Vagina (tissue), 2 donors: ENCODE measurements at regions not wholly inside any gene's neighbourhood (a gene's known extent, or its start where the extent isn't known, plus 50 kb on each side); places are given as distances from the start of the nearest gene placed in this dataset.

Source experiments
- DNase-seq, 2 donors: peaks; one replicate each; pipeline ENCODE4 v3.0.0-alpha.2; 2017; ENCODE audit errors: extremely low spot score in 2 of 2
- H3K27ac ChIP-seq: fragments of 200-600 bp; sonication (generic); one replicate; pipeline ENCODE4 v1.5.1; 2019
- H3K27me3 ChIP-seq: fragments of 200-600 bp; sonication (generic); one replicate; pipeline ENCODE4 v1.5.1; 2019
- H3K36me3 ChIP-seq, 2 donors: fragments of 200-600 bp; sonication (generic); one replicate each; pipeline ENCODE4 v1.5.1; 2017 to 2019
- H3K4me1 ChIP-seq: fragments of 200-600 bp; sonication (generic); one replicate; pipeline ENCODE4 v1.5.1; 2019
- H3K4me3 ChIP-seq, 2 donors: fragments of 200-600 bp; sonication (generic); 1 replicate in 1 of 2; 2 replicates in 1 of 2; pipeline ENCODE4 v1.5.1; 2016 to 2019
- H3K9me3 ChIP-seq: fragments of 200-600 bp; sonication (generic); one replicate; pipeline ENCODE4 v1.5.1; 2019
- POLR2A ChIP-seq, 2 donors: fragments of 450-650 bp; IDR thresholded peaks; one replicate each; pipeline ENCODE4 v1.6.1; 2017; ENCODE audit warnings: antibody characterized with exemption in 2 of 2, mild to moderate bottlenecking in 2 of 2, moderate library complexity in 2 of 2
- POLR2AphosphoS5 ChIP-seq, 2 donors: sonication (generic); formaldehyde crosslinking; IDR thresholded peaks; one replicate each; pipeline ENCODE4 v1.9.0; 2017; ENCODE audit warnings: antibody characterized with exemption in 2 of 2, mild to moderate bottlenecking in 2 of 2, low read depth in 1 of 2; ENCODE audit not compliant: insufficient read depth in 1 of 2
- intact Hi-C: fragments of 100-400 bp; cut with DNase I; formaldehyde crosslinking; loops from one replicate; pipeline ENCODE4 v1.15.1; 2023
- TF ChIP-seq, protein P1 (sequence below), 3 experiments: fragments of 450-650 bp in 2 of 3; fragments of 200-600 bp in 1 of 3; sonication (generic) in 1 of 3; IDR thresholded peaks; one replicate each; pipeline ENCODE4 v1.5.1; 2017 to 2019; ENCODE audit warnings: antibody characterized with exemption in 3 of 3, mild to moderate bottlenecking in 2 of 3, moderate library complexity in 2 of 3

DNA sequence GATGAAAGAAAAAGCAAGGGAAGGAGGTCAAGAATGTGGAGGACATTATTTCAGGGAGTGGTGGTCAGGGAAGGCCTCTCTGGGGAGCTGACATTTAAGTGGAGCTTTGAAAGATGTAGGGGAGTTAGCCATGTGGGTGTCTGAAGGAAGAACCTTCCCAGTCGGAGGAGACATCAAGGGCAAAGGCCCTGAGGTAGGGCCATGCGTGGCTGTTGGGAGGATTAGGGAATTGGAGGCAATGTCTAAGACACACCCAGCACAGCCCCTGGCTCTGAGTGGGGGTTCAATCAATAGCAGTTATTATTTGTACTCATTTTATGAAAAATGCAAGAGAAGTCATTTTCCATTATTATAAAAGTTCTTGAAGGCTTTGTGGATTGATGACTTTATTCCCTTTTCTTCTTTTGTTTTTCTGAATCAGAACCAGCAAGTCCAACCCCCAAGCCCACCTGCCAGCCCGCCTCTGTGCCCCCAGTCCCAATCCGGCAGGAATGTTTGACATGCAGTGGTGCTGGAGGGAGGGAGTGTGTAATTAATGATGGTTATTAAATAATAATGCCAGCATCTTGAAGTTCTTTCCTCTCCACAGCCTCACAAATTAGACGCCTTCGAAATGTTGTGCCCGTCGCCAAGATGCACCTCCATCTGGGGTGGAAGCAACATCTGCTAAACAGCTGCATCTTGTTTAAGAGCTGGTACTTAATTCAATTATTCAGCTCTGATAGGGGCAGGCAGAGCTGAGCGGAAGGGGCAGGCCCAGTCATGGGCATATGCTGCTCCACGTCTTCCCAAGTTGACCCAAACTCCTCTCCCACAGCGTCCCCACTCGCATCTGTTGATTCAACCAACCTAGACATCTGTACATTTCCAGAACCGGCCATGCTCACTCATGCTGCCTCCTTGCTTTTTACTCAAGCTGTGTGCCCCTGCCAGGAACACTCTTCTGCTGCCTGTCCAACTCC is 81.3 kb upstream of the SIRPA start:
- peak; percentile 34 to 71 for DNase-seq
- TF ChIP-seq, protein P1, sequence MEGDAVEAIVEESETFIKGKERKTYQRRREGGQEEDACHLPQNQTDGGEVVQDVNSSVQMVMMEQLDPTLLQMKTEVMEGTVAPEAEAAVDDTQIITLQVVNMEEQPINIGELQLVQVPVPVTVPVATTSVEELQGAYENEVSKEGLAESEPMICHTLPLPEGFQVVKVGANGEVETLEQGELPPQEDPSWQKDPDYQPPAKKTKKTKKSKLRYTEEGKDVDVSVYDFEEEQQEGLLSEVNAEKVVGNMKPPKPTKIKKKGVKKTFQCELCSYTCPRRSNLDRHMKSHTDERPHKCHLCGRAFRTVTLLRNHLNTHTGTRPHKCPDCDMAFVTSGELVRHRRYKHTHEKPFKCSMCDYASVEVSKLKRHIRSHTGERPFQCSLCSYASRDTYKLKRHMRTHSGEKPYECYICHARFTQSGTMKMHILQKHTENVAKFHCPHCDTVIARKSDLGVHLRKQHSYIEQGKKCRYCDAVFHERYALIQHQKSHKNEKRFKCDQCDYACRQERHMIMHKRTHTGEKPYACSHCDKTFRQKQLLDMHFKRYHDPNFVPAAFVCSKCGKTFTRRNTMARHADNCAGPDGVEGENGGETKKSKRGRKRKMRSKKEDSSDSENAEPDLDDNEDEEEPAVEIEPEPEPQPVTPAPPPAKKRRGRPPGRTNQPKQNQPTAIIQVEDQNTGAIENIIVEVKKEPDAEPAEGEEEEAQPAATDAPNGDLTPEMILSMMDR (IDR thresholded peaks at IDR 0.05), result no peak
- no peak for TF ChIP-seq POLR2A (IDR thresholded peaks at IDR 0.05)
- no peak for TF ChIP-seq POLR2AphosphoS5 (IDR thresholded peaks at IDR 0.05; ENCODE audit: insufficient read depth in 1 of 2, low read depth in 1 of 2)
- no peak overlapping the region for H3K27ac ChIP-seq

DNA sequence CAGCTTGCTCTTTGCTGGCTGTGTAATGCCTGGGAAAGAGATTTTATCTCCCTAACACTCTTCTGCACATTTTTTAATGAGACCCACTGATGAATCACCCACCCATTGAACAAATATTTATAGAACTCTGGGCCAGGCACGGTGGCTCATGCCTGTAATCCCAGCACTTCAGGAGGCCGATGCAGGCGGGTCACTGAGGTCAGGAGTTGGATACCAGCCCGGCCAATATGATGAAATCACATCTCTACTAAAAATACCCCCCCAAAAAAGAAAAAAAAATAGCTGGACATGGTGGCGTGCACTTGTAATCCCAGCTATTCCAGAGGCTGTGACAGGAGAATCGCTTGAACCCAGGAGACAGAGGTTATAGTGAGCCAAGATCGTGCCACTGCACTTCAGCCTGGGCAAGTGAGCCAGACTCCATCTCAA is 82.1 kb upstream of the SIRPA start:
- intact Hi-C loops, result no loop called here
- Histone ChIP-seq H3K27ac (no peak overlapping the region), H3K4me3 (no peak overlapping the region), H3K9me3 (no peaks in the 10 kb centered on the region), H3K27me3 (no peaks in the 10 kb centered on the region), H3K36me3 (no peaks in the 10 kb centered on the region), H3K4me1 (peaks cover 65% of the 10 kb centered on the region)
- peak; percentile 25 to 79 for DNase-seq
- TF ChIP-seq POLR2A (IDR thresholded peaks at IDR 0.05), result no peak
- TF ChIP-seq POLR2AphosphoS5 (IDR thresholded peaks at IDR 0.05; ENCODE audit: insufficient read depth in 1 of 2, low read depth in 1 of 2), result peak in 1 of 2 donors; percentile 33

More for the DNA sequence above, 81.3 kb upstream of the SIRPA start:
- H3K4me3 ChIP-seq, result no peak overlapping the region
- intact Hi-C loops, result no loop called here
- H3K9me3 ChIP-seq, result no peaks in the 10 kb centered on the region
- peaks cover 65% of the 10 kb centered on the region for H3K4me1 ChIP-seq
- H3K27me3 ChIP-seq, result no peaks in the 10 kb centered on the region
- H3K36me3 ChIP-seq, result no peaks in the 10 kb centered on the region

DNA sequence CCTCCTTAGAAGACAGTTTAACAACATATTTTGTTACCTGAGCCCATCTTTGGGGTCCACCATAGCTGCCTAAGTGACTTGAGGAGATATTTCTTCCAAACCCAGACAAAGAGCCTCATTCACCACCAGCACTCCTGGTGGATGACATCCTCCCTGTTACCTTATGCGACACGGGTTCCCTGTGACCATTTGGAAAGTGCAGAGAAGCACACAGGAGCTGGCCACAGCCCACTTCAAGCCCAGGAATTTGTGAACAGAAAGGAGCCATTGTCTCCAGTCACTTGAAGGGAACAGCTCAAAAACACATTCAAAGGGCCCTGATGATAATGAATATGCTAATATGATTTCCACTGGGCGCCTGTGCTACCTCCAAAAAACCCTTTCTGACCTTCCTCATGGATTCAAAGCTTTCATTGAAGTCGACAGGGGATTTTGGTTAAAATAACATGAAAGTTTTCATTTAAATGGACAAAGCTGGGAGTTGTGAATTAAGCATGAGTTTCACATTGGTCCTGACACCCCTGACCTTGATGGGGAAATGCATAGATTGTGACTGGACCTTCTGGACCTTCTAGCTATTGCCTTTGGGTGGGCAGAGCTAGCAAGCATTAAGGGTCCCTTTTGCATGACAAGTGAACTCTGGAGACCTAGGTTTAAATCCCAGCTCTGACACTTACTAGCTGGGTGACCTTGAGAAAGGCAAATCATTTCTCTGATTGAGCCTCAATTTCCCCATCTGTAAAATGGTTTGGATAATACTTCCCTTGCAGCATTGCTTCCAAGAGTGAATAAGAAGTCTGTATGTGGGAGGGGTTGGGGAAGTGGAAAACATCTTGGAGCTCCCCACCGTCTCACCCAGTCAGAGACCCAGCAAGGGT is 83.3 kb upstream of the SIRPA start:
- intact Hi-C loops, result no loop called here
- H3K27ac ChIP-seq, result peak overlapping the region; percentile 15
- H3K27me3 ChIP-seq, result no peaks in the 10 kb centered on the region
- no peaks in the 10 kb centered on the region for H3K9me3 ChIP-seq
- peaks cover 55% of the 10 kb centered on the region for H3K4me1 ChIP-seq
- TF ChIP-seq, protein P1 (IDR thresholded peaks at IDR 0.05), result no peak
- TF ChIP-seq POLR2AphosphoS5 (IDR thresholded peaks at IDR 0.05; ENCODE audit: insufficient read depth in 1 of 2, low read depth in 1 of 2) (no peak), POLR2A (IDR thresholded peaks at IDR 0.05) (no peak)
- DNase-seq, result peak; percentile 58 to 64
- H3K4me3 ChIP-seq, result no peak overlapping the region
- H3K36me3 ChIP-seq, result no peaks in the 10 kb centered on the region

DNA sequence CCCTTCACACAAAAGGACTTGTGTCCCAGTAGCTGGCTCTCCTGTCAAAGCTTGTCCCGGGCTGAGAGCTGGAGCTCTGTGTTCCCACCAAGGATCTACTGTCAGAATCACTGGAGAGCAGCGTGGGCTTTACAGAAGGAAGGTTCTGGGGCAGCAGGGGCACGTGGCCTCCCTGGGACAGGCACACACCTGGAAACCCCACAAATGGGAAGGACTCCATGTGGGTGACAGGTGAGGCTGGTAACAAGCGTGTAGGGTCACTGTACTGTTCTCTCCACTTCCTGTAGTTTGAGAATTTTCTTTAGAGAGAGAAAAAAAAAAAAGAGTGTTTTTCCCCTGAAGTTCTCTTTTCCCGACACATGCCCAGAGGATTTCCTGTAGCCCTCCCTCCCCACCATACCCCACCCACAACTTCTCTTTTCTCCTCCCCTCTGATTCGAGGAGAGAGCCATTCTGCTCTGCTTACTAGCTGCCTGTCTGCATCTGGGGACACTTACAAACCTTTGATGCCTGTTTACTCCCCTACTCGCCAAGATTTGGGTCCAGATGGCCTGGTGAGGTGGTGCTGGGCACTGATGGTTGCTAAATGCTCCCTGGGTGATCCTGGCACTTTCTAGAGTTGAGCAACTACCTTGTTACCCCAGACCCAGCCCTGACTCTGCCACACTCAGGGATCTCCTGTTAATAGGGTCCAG is 84.1 kb upstream of the SIRPA start:
- Histone ChIP-seq H3K27me3 (no peaks in the 10 kb centered on the region), H3K4me3 (no peak overlapping the region), H3K4me1 (peaks cover 48% of the 10 kb centered on the region), H3K9me3 (no peaks in the 10 kb centered on the region), H3K27ac (peak overlapping the region; percentile 68), H3K36me3 (no peaks in the 10 kb centered on the region)
- no peak for TF ChIP-seq POLR2A (IDR thresholded peaks at IDR 0.05)
- TF ChIP-seq, protein P1 (IDR thresholded peaks at IDR 0.05), result no peak
- TF ChIP-seq POLR2AphosphoS5 (IDR thresholded peaks at IDR 0.05; ENCODE audit: insufficient read depth in 1 of 2, low read depth in 1 of 2), result no peak
- peak; percentile 83 to 88 for DNase-seq
- intact Hi-C loops, result no loop called here

DNA sequence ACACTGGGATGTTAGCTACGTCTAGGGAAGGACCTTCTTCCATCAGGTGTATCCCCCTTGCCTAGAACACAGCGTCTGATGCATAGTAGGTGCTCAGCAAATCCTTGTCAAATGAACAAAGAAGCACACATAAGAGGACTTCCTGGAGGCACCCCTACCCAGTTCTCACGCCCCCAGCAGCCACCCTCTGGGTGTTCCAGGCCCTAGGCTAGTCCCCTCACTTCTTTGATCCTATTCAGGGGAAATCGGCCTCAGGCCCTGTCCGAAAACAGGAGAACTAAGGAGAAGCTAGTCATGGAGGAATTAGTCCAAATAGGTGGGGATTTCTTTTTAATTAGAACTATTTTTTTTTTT is 84.7 kb upstream of the SIRPA start:
- Histone ChIP-seq H3K27me3 (no peaks in the 10 kb centered on the region), H3K4me1 (peaks cover 45% of the 10 kb centered on the region), H3K36me3 (no peaks in the 10 kb centered on the region), H3K9me3 (no peaks in the 10 kb centered on the region), H3K27ac (peak overlapping the region; percentile 68), H3K4me3 (no peak overlapping the region)
- DNase-seq, result peak; percentile 61 to 69
- intact Hi-C loops, result no loop called here
- TF ChIP-seq, protein P1 (IDR thresholded peaks at IDR 0.05), result no peak
- TF ChIP-seq POLR2A (IDR thresholded peaks at IDR 0.05) (no peak), POLR2AphosphoS5 (IDR thresholded peaks at IDR 0.05; ENCODE audit: insufficient read depth in 1 of 2, low read depth in 1 of 2) (no peak)
